ENCODE measurements at regions not wholly inside any gene's neighbourhood (a gene's known extent, or its start where the extent isn't known, plus 50 kb on each side); places are given as distances from the start of the nearest gene placed in this dataset.
A peak's percentile ranks its signal among the peaks of the same experiment; 100 is the strongest.

- no peaks in the 10 kb centered on the region for H3K27me3 ChIP-seq
- intact Hi-C loops (cut with DNase I; ENCODE audit: low total_unique reads), result no loop called here
Measured at GRCh38 chr11:11137339-11137738, 215.7 kb downstream of the CSNK2A3 start.

GRCh38 chr11:11135820-11136476, 217.1 kb downstream of the CSNK2A3 start:
- Histone ChIP-seq H3K27ac (peak overlapping the region in 1 of 2 donors; percentile 16), H3K9me3 (no peaks in the 10 kb centered on the region), H3K4me3 (no peak overlapping the region), H3K36me3 (no peaks in the 10 kb centered on the region), H3K4me1 (peaks cover 0 to 25% (median 10%) of the 10 kb centered on the region in 4 donors), H3K27me3 (no peaks in the 10 kb centered on the region)
- intact Hi-C loops (cut with DNase I; ENCODE audit: low total_unique reads), result no loop called here
- TF ChIP-seq, protein P1, sequence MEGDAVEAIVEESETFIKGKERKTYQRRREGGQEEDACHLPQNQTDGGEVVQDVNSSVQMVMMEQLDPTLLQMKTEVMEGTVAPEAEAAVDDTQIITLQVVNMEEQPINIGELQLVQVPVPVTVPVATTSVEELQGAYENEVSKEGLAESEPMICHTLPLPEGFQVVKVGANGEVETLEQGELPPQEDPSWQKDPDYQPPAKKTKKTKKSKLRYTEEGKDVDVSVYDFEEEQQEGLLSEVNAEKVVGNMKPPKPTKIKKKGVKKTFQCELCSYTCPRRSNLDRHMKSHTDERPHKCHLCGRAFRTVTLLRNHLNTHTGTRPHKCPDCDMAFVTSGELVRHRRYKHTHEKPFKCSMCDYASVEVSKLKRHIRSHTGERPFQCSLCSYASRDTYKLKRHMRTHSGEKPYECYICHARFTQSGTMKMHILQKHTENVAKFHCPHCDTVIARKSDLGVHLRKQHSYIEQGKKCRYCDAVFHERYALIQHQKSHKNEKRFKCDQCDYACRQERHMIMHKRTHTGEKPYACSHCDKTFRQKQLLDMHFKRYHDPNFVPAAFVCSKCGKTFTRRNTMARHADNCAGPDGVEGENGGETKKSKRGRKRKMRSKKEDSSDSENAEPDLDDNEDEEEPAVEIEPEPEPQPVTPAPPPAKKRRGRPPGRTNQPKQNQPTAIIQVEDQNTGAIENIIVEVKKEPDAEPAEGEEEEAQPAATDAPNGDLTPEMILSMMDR (IDR thresholded peaks at IDR 0.05), result no peak
- no peak for DNase-seq

More at GRCh38 chr11:11137339-11137738, 215.7 kb downstream of the CSNK2A3 start:
- Histone ChIP-seq H3K4me3 (no peak overlapping the region), H3K36me3 (no peaks in the 10 kb centered on the region), H3K9me3 (no peaks in the 10 kb centered on the region), H3K27ac (no peak overlapping the region), H3K4me1 (peaks cover 0 to 39% (median 20%) of the 10 kb centered on the region in 4 donors)
- no peak for DNase-seq
- TF ChIP-seq, protein P1 (IDR thresholded peaks at IDR 0.05), result no peak

- H3K27ac ChIP-seq, result no peak overlapping the region
- H3K27me3 ChIP-seq, result no peaks in the 10 kb centered on the region
- DNase-seq, result no peak
- no peaks in the 10 kb centered on the region for H3K4me1 ChIP-seq
- H3K4me3 ChIP-seq, result no peak overlapping the region
- intact Hi-C loops (cut with DNase I; ENCODE audit: low total_unique reads), result no loop called here
- no peaks in the 10 kb centered on the region for H3K9me3 ChIP-seq
- TF ChIP-seq, protein P1 (IDR thresholded peaks at IDR 0.05), result no peak
- H3K36me3 ChIP-seq, result no peaks in the 10 kb centered on the region
Measured at GRCh38 chr11:11129118-11129517, 223.9 kb downstream of the CSNK2A3 start.

GRCh38 chr11:11125618-11126017, 227.4 kb downstream of the CSNK2A3 start:
- no peaks in the 10 kb centered on the region for H3K36me3 ChIP-seq
- H3K4me3 ChIP-seq, result no peak overlapping the region
- intact Hi-C loops (cut with DNase I; ENCODE audit: low total_unique reads), result no loop called here
- no peaks in the 10 kb centered on the region for H3K4me1 ChIP-seq
- H3K27ac ChIP-seq, result no peak overlapping the region
- H3K9me3 ChIP-seq, result no peaks in the 10 kb centered on the region
- no peak for DNase-seq
- no peaks in the 10 kb centered on the region for H3K27me3 ChIP-seq
- TF ChIP-seq, protein P1 (IDR thresholded peaks at IDR 0.05), result no peak

DNA sequence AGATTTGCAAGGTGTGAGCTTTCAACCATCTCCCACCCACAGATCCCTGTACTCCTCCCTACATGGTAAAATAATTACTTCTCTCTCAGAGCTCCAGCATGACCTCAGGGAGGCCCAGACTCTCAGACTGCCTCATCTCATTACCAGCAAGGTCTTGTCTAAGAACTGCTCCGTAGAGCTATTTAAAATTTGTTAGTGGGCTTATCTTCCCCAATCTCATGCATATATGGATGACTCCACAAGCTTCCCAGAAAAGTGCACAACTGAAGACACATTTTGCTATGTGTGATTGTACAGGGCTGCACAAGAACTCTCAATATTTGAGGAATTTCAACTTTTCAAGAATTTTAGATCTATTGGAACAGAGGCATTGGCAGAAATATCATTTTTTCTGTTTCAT, 230.3 kb downstream of the CSNK2A3 start:
- TF ChIP-seq, protein P1 (IDR thresholded peaks at IDR 0.05), result no peak
- DNase-seq, result no peak
- no peaks in the 10 kb centered on the region for H3K9me3 ChIP-seq
- H3K4me3 ChIP-seq, result no peak overlapping the region
- intact Hi-C loops (cut with DNase I; ENCODE audit: low total_unique reads), result no loop called here
- H3K27ac ChIP-seq, result no peak overlapping the region
- no peaks in the 10 kb centered on the region for H3K36me3 ChIP-seq
- H3K4me1 ChIP-seq, result no peaks in the 10 kb centered on the region
- no peaks in the 10 kb centered on the region for H3K27me3 ChIP-seq

Data from tibial artery (tissue), 4 donors.